Tibial artery (tissue), 4 donors: ENCODE measurements at regions not wholly inside any gene's neighbourhood (a gene's known extent, or its start where the extent isn't known, plus 50 kb on each side); places are given as distances from the start of the nearest gene placed in this dataset.

Source experiments
- DNase-seq, 2 donors: peaks; one replicate each; pipeline ENCODE4 v3.0.0-alpha.2; 2019
- H3K27ac ChIP-seq, 2 donors: fragments of 200-600 bp; sonication (generic) in 1 of 2; 1 replicate in 1 of 2; 2 replicates in 1 of 2; pipeline ENCODE4 v1.5.1; 2018 to 2019; ENCODE audit warnings: mild to moderate bottlenecking in 1 of 2
- H3K27me3 ChIP-seq, 2 donors: fragments of 200-600 bp; sonication (generic) in 1 of 2; one replicate each; pipeline versions ENCODE4 v1.5.1 to v1.6.0; 2016 to 2019
- H3K36me3 ChIP-seq, 3 donors: fragments of 200-600 bp; sonication (generic) in 2 of 3; one replicate each; pipeline ENCODE4 v1.5.1; 2016 to 2019; ENCODE audit warnings: mild to moderate bottlenecking in 2 of 3
- H3K4me1 ChIP-seq, 4 donors: fragments of 200-600 bp; sonication (generic) in 2 of 4; 1 replicate in 3 of 4; 2 replicates in 1 of 4; pipeline ENCODE4 v1.5.1; 2016 to 2019
- H3K4me3 ChIP-seq, 2 donors: fragments of 200-600 bp; sonication (generic) in 1 of 2; 1 replicate in 1 of 2; 2 replicates in 1 of 2; pipeline ENCODE4 v1.5.1; 2018 to 2019; ENCODE audit warnings: mild to moderate bottlenecking in 2 of 2
- H3K9me3 ChIP-seq, 3 donors: fragments of 200-600 bp; sonication (generic) in 1 of 3; one replicate each; pipeline ENCODE4 v1.5.1; 2016 to 2019
- CTCF ChIP-seq, 2 experiments: fragments of 200-600 bp in 1 of 2; fragments of 450-650 bp in 1 of 2; IDR thresholded peaks; one replicate each; pipeline ENCODE4 v1.5.1; 2017 to 2019; ENCODE audit warnings: antibody characterized with exemption in 2 of 2, mild to moderate bottlenecking in 1 of 2, moderate library complexity in 1 of 2
- intact Hi-C: fragments of 100-400 bp; cut with DNase I; formaldehyde crosslinking; loops from one replicate; pipeline ENCODE4 v1.15.0; 2023; ENCODE audit warnings: low total_unique reads

GRCh38 chr7:19210893-19211413 is 65.7 kb upstream of the FERD3L start:
- Histone ChIP-seq H3K36me3 (no peaks in the 10 kb centered on the region), H3K4me3 (no peak overlapping the region), H3K27ac (no peak overlapping the region), H3K9me3 (no peaks in the 10 kb centered on the region), H3K27me3 (no peaks in the 10 kb centered on the region), H3K4me1 (no peaks in the 10 kb centered on the region)
- DNase-seq: no peak
- intact Hi-C loops: no loop called here
- no peak for TF ChIP-seq CTCF (IDR thresholded peaks at IDR 0.05)

GRCh38 chr7:19209166-19209696 is 64.0 kb upstream of the FERD3L start:
- H3K4me1 ChIP-seq: no peaks in the 10 kb centered on the region
- H3K27ac ChIP-seq: no peak overlapping the region
- H3K9me3 ChIP-seq: no peaks in the 10 kb centered on the region
- no peaks in the 10 kb centered on the region for H3K27me3 ChIP-seq
- no peak overlapping the region for H3K4me3 ChIP-seq
- intact Hi-C loops: no loop called here
- no peak for DNase-seq
- no peak for TF ChIP-seq CTCF (IDR thresholded peaks at IDR 0.05)
- H3K36me3 ChIP-seq: no peaks in the 10 kb centered on the region

GRCh38 chr7:19206721-19207120 is 61.5 kb upstream of the FERD3L start:
- no peak for DNase-seq
- intact Hi-C loops: no loop called here
- H3K4me1 ChIP-seq: no peaks in the 10 kb centered on the region
- no peak overlapping the region for H3K4me3 ChIP-seq
- no peak overlapping the region for H3K27ac ChIP-seq
- H3K9me3 ChIP-seq: no peaks in the 10 kb centered on the region
- no peaks in the 10 kb centered on the region for H3K36me3 ChIP-seq
- no peak for TF ChIP-seq CTCF (IDR thresholded peaks at IDR 0.05)
- no peaks in the 10 kb centered on the region for H3K27me3 ChIP-seq

- H3K36me3 ChIP-seq: no peaks in the 10 kb centered on the region
- no peaks in the 10 kb centered on the region for H3K27me3 ChIP-seq
- H3K4me1 ChIP-seq: no peaks in the 10 kb centered on the region
- H3K9me3 ChIP-seq: no peaks in the 10 kb centered on the region
- no peak overlapping the region for H3K4me3 ChIP-seq
- TF ChIP-seq CTCF (IDR thresholded peaks at IDR 0.05): no peak
- no peak for DNase-seq
- no peak overlapping the region for H3K27ac ChIP-seq
- intact Hi-C loops: no loop called here
Measured at GRCh38 chr7:19203686-19204085, 58.5 kb upstream of the FERD3L start.

GRCh38 chr7:19202599-19202998 is 57.4 kb upstream of the FERD3L start:
- TF ChIP-seq CTCF (IDR thresholded peaks at IDR 0.05): no peak
- no peak overlapping the region for H3K27ac ChIP-seq
- no peaks in the 10 kb centered on the region for H3K36me3 ChIP-seq
- H3K27me3 ChIP-seq: no peaks in the 10 kb centered on the region
- no peaks in the 10 kb centered on the region for H3K4me1 ChIP-seq
- intact Hi-C loops: no loop called here
- DNase-seq: no peak
- no peaks in the 10 kb centered on the region for H3K9me3 ChIP-seq
- no peak overlapping the region for H3K4me3 ChIP-seq
